Stimulated activated CD8-positive, alpha-beta memory T cell treated with anti-CD3 and anti-CD28 coated beads, Interleukin-15, amount 100 ng/mL, for 4 hours (primary cell): ENCODE measurements at regions not wholly inside any gene's neighbourhood (a gene's known extent, or its start where the extent isn't known, plus 50 kb on each side); places are given as distances from the start of the nearest gene placed in this dataset.
"Not testable (repeated sequence)": the region's sequence is repeated elsewhere in the genome, so short reads cannot be mapped to it uniquely, and the experiment has no call there.

Experiments used
- DNase-seq, 2 donors: peaks; one replicate each; pipeline ENCODE4 v3.0.0-alpha.2; 2020; ENCODE audit warnings: low read depth in 2 of 2

GRCh38 chr6:3900744-3901336 is 51.7 kb downstream of the FAM50B start:
- DNase-seq: no peak

GRCh38 chr6:3902871-3903648 is 53.9 kb downstream of the FAM50B start:
- DNase-seq: no peak

GRCh38 chr6:3904518-3904917 is 55.3 kb downstream of the FAM50B start:
- no peak for DNase-seq

GRCh38 chr6:3905945-3906845 is 57.0 kb downstream of the FAM50B start:
- no peak for DNase-seq

GRCh38 chr6:3906846-3907151 is 57.6 kb downstream of the FAM50B start:
- no peak for DNase-seq

- no peak for DNase-seq
Observed at GRCh38 chr6:3908223-3908622, 59.0 kb downstream of the FAM50B start.

GRCh38 chr6:3908961-3909360 is 59.8 kb downstream of the FAM50B start:
- DNase-seq: no peak

GRCh38 chr6:3910106-3910663 is 61.0 kb downstream of the FAM50B start:
- no peak for DNase-seq

- DNase-seq: no peak
Observed at GRCh38 chr6:3911130-3911529, 62.0 kb downstream of the FAM50B start.

- no peak for DNase-seq
Observed at GRCh38 chr6:3911614-3912336, 62.6 kb downstream of the FAM50B start.

GRCh38 chr6:3912361-3913076 is 63.3 kb downstream of the FAM50B start:
- DNase-seq: no peak

GRCh38 chr6:3913077-3913957 is 64.1 kb downstream of the FAM50B start:
- no peak for DNase-seq

GRCh38 chr6:3913958-3914337 is 64.8 kb downstream of the FAM50B start:
- DNase-seq: no peak

- no peak for DNase-seq
Observed at GRCh38 chr6:3915076-3915791, 66.1 kb downstream of the FAM50B start.

GRCh38 chr6:3916211-3916610 is 67.0 kb downstream of the FAM50B start:
- no peak for DNase-seq

- not testable (repeated sequence) for DNase-seq
Observed at GRCh38 chr6:3916749-3917148, 67.6 kb downstream of the FAM50B start.

GRCh38 chr6:3918469-3918868 is 69.3 kb downstream of the FAM50B start:
- DNase-seq: no peak

- DNase-seq: no peak
Observed at GRCh38 chr6:3919130-3919628, 70.0 kb downstream of the FAM50B start.

GRCh38 chr6:3919849-3920248 is 70.7 kb downstream of the FAM50B start:
- no peak for DNase-seq
